Activated CD4-positive, alpha-beta T cell treated with anti-CD3 and anti-CD28 coated beads, Interleukin-2, amount 50 U/mL, for 24 hours (primary cell): ENCODE measurements at regions not wholly inside any gene's neighbourhood (a gene's known extent, or its start where the extent isn't known, plus 50 kb on each side); places are given as distances from the start of the nearest gene placed in this dataset.
A peak's percentile ranks its signal among the peaks of the same experiment; 100 is the strongest.

Source experiments
- DNase-seq, 2 donors: peaks; one replicate each; pipeline ENCODE4 v3.0.0-alpha.2; 2020; ENCODE audit warnings: low read depth in 1 of 2, low spot score in 1 of 2

- no peak for DNase-seq
Observed at GRCh38 chr6:14031516-14031915, 86.1 kb upstream of the CD83 start.

- no peak for DNase-seq
Observed at GRCh38 chr6:14035071-14035847, 82.3 kb upstream of the CD83 start.

- no peak for DNase-seq
Observed at GRCh38 chr6:14035874-14036273, 81.7 kb upstream of the CD83 start.

- DNase-seq, result no peak
Observed at GRCh38 chr6:14036911-14037310, 80.7 kb upstream of the CD83 start.

- DNase-seq, result no peak
Observed at GRCh38 chr6:14037402-14038277, 79.9 kb upstream of the CD83 start.

GRCh38 chr6:14038467-14039437 is 78.8 kb upstream of the CD83 start:
- no peak for DNase-seq

GRCh38 chr6:14040042-14040441 is 77.5 kb upstream of the CD83 start:
- no peak for DNase-seq

DNA sequence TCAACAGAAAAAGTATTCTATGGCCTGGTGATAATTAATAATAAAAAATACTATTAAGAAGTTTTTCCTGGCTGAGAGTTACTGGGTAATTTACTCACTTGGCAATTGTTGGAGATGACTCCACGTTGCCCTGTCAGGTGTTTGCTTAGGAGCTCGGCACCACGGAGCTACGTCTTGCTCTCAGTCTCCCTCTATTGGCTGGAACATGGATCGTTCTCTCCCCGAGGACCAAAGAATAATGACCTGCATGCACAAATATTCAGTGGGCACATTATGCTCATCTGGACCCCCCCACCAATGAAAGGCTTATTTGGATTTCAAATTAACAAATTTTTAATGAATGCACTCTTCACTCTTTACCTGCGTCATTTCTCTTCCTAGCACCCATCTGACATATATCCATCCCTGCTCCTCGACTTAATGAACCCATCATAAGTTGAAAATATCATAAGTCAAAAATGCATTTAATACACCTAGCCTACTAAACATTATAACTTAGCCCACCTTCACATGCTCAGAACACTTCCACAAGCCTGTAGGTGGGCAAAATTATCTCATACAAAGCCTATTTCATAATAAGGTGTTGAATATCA is 71.0 kb upstream of the CD83 start:
- DNase-seq, result peak in 1 of 2 donors; percentile 24

GRCh38 chr6:14047151-14047740 is 70.3 kb upstream of the CD83 start:
- no peak for DNase-seq

DNA sequence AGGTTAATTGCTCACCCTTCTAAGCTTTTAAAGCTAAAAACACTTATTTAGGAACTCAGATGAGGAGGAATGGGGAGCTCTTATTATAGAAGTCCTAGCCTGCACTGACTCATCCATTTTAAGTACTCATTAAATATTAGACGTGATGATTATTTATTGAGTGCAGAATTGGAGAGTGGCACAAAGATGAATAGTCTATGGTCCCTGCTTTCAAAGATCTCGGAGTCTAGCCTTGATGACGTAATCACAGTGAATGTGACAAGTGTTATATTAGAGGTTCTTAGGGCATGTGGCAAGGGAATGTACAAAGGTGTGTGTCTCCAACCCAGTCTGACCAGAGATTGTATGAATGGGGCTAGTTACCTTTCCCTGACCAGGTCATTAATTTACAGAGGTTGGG is 68.7 kb upstream of the CD83 start:
- DNase-seq, result no peak

DNA sequence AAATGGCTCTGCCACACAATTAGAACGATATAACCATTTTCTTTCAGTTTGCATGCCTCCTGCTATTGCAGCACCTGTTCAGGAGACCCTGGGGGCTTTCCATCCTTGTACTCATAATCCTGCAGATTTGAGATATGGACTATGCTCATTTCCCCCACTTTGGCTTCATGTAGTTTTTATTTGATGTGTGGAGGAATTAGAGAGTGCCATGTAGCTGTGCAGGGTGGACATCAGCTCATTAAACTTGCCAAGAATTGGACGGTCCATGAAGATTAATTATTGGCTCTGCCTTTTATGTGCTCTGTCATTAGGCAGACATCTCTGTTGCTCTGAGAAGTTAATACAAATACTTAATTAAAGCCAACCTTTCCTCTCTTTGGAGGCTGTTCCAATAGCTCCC is 66.2 kb upstream of the CD83 start:
- DNase-seq, result no peak

GRCh38 chr6:14053811-14054210 is 63.8 kb upstream of the CD83 start:
- DNase-seq, result no peak

DNA sequence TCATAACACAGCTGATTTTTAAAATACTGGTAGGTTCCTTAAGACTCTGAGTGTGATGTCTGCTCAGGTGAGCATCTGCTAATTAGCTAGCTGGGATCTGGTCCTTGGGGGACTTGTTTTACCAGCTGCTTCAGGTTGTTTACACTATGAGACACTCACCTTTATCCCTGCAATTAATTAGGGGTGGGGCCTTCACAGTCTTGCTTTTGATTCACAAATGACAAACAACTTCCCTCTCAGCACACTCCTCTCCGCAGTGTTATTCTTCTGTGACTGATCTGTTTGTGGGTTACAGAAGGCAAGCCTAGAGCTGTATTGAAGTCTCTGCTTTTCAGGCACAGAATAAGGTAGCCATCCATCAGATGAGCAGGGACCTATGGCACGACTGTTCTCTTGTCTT is 62.0 kb upstream of the CD83 start:
- DNase-seq, result no peak

- no peak for DNase-seq
Observed at GRCh38 chr6:14058029-14058695, 59.4 kb upstream of the CD83 start.

GRCh38 chr6:14058735-14059134 is 58.8 kb upstream of the CD83 start:
- no peak for DNase-seq

- DNase-seq, result no peak
Observed at GRCh38 chr6:14059791-14060436, 57.7 kb upstream of the CD83 start.

GRCh38 chr6:14060971-14061370 is 56.6 kb upstream of the CD83 start:
- no peak for DNase-seq

- no peak for DNase-seq
Observed at GRCh38 chr6:14061643-14062042, 55.9 kb upstream of the CD83 start.

GRCh38 chr6:14062345-14063029 is 55.1 kb upstream of the CD83 start:
- no peak for DNase-seq
